ENCODE measurements at regions not wholly inside any gene's neighbourhood (a gene's known extent, or its start where the extent isn't known, plus 50 kb on each side); places are given as distances from the start of the nearest gene placed in this dataset.
A peak's percentile ranks its signal among the peaks of the same experiment; 100 is the strongest.

DNA sequence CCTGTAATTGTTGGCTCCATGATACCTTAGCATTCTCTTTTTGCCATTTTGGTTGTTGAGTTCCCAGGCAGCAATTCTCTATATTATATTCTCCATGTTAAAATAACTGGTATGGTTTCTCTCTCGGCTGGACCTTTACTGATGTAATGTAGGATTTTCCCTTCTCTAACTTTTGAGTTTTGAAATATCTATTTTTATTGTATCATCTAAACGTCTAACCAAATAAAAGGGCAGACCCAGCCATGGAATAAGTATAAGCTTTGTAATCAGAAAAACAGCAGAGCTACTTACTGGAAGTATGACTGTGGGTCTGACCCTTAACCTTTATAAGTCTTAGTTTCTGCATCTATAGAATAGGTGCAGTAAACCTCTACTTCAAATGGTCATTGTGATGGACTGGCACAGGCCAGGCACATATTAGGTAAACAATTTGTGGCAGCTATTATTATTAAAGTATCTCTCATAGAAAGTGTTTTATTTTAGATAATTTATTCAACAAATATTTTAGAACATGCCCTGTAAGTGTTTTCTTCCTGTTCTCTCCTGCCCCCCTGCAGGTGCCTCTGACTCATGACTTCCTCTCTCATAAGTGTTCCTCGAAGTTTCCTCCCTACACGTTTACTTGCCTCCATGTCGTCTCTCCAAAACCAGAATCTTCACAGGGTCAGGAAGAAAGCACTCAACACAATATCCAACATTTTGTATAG lies 224.9 kb upstream of the FGGY start:
- intact Hi-C loops (cut with DNase I; ENCODE audit: low total_unique reads), result no loop called here
- no peak overlapping the region for H3K4me3 ChIP-seq
- no peaks in the 10 kb centered on the region for H3K4me1 ChIP-seq
- no peaks in the 10 kb centered on the region for H3K9me3 ChIP-seq
- TF ChIP-seq POLR2A (IDR thresholded peaks at IDR 0.05) (no peak), CTCF (IDR thresholded peaks at IDR 0.05) (no peak)
- no peaks in the 10 kb centered on the region for H3K36me3 ChIP-seq
- DNase-seq, result no peak
- H3K27me3 ChIP-seq, result no peaks in the 10 kb centered on the region
- H3K27ac ChIP-seq, result no peak overlapping the region

DNA sequence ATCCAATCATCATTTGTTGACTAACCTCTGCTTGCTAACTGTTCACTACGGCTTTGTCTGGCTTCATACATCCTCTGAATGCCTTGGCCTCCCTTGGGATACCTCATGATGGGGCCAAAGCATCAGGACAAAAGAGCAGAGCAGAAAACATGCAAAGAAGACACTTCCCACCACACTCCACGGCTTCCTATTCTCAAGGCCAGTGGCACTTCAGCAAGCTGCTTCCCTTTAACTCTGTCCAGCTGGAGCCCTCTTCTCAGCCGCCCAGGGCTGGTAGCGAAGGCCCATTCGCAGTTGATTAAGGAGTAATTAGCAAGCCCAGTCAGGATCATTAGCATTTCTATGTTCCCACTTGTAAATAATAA lies 224.3 kb upstream of the FGGY start:
- intact Hi-C loops (cut with DNase I; ENCODE audit: low total_unique reads), result no loop called here
- no peak for TF ChIP-seq POLR2A (IDR thresholded peaks at IDR 0.05)
- TF ChIP-seq CTCF (IDR thresholded peaks at IDR 0.05), result no peak
- no peak overlapping the region for H3K27ac ChIP-seq
- H3K27me3 ChIP-seq, result no peaks in the 10 kb centered on the region
- no peak for DNase-seq
- no peaks in the 10 kb centered on the region for H3K9me3 ChIP-seq
- no peak overlapping the region for H3K4me3 ChIP-seq
- H3K4me1 ChIP-seq, result no peaks in the 10 kb centered on the region
- no peaks in the 10 kb centered on the region for H3K36me3 ChIP-seq

DNA sequence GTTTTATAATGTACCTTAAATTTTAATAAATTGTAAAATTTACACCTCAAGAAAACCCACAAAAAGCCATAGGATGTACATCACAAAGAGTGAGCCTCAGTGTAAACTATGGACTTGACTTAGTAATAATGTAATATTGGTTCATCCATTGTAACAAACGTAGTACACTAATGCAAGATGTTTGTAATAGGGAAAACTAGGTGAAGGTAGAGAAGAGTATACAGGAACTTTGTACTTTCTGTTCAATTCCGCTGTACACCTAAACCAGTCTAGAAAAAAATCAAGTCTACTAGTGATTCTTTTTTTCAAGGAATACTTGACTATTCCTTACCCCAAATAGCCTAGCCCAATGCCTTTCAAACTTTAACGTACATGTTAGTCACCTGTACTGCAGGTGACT lies 222.3 kb upstream of the FGGY start:
- no peak for TF ChIP-seq POLR2A (IDR thresholded peaks at IDR 0.05)
- no peak for TF ChIP-seq CTCF (IDR thresholded peaks at IDR 0.05)
- Histone ChIP-seq H3K4me3 (no peak overlapping the region), H3K4me1 (no peaks in the 10 kb centered on the region), H3K9me3 (no peaks in the 10 kb centered on the region), H3K27me3 (no peaks in the 10 kb centered on the region), H3K36me3 (no peaks in the 10 kb centered on the region), H3K27ac (no peak overlapping the region)
- intact Hi-C loops (cut with DNase I; ENCODE audit: low total_unique reads), result no loop called here
- no peak for DNase-seq

DNA sequence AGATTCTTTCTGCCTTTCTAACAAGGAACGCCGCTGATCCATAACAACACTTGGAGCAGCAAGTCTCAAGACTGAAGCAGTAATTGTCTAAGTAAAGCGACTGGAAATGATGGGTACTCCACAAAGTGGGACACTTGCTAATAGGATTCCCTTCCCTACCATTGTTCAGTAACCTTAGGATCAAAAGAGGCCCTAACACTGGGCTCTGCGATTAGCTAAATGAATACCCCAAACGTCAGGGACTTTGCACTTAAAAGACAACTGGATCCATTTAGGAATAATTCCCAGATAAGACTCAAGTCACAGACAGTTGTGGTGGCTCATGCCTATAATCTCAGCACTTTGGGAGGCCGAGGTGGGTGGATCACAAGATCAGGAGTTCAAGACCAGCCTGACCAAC lies 221.9 kb upstream of the FGGY start:
- TF ChIP-seq POLR2A (IDR thresholded peaks at IDR 0.05) (no peak), CTCF (IDR thresholded peaks at IDR 0.05) (no peak)
- intact Hi-C loops (cut with DNase I; ENCODE audit: low total_unique reads), result no loop called here
- Histone ChIP-seq H3K9me3 (no peaks in the 10 kb centered on the region), H3K27me3 (no peaks in the 10 kb centered on the region), H3K36me3 (no peaks in the 10 kb centered on the region), H3K4me3 (no peak overlapping the region), H3K4me1 (no peaks in the 10 kb centered on the region), H3K27ac (no peak overlapping the region)
- no peak for DNase-seq

- intact Hi-C loops (cut with DNase I; ENCODE audit: low total_unique reads), result no loop called here
- Histone ChIP-seq H3K27me3 (no peaks in the 10 kb centered on the region), H3K36me3 (no peaks in the 10 kb centered on the region), H3K4me1 (no peaks in the 10 kb centered on the region), H3K9me3 (no peaks in the 10 kb centered on the region), H3K4me3 (no peak overlapping the region), H3K27ac (no peak overlapping the region)
- peak in 3 of 4 experiments; percentile 11 to 39 (median 21) for TF ChIP-seq CTCF (IDR thresholded peaks at IDR 0.05)
- TF ChIP-seq POLR2A (IDR thresholded peaks at IDR 0.05), result no peak
- DNase-seq, result no peak
These were observed 220.3 kb upstream of the FGGY start for GRCh38 chr1:59076612-59077011.

Measured in uterus (tissue), 3 donors.